ENCODE measurements at regions not wholly inside any gene's neighbourhood (a gene's known extent, or its start where the extent isn't known, plus 50 kb on each side); places are given as distances from the start of the nearest gene placed in this dataset.

DNA sequence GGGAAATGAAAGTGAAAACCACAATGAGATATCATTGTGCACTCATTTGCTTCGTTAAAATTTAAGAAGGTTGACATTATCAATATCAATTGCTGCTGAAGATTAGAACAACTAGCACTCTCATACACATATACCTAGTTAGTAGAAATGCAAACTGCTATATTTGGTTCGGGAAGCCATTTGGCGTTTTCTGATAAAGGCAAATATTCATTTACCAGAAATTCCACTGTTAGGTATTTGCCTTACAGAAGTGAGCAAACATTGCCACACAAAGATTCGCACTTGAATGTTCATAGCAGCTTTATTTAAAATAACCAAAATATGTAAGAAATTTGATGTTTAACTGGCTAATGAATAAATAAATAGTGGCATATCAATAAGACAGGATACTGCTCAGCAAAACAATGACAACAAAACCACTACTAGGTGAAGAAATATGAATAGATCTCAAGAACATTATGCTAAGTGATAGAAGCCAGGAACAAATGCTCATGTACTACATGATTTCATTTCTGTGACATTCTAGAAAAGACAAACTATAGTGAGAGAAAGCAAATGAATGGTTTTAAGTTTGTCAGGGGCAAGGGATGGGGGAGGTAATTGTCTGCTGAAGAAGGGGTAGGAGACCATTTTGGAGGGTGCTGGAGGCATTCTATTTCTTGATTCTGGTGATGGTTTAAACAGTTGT, 387.8 kb downstream of the PTH2R start:
- H3K79me2 ChIP-seq (ENCODE audit: insufficient read depth, low read length), result no peaks in the 10 kb centered on the region
- H3K9me3 Mint-ChIP-seq, result no peaks in the 10 kb centered on the region
- H3K4me3 Mint-ChIP-seq, result no peak overlapping the region

More for the DNA sequence above, 387.8 kb downstream of the PTH2R start:
- H3K56ac ChIP-seq (ENCODE audit: insufficient read length, low read depth, low read length), result no peak overlapping the region
- no peak overlapping the region for H3K18ac ChIP-seq (ENCODE audit: insufficient read length, low read depth, low read length)
- H4K91ac ChIP-seq (ENCODE audit: insufficient read length, low read depth, low read length), result no peak overlapping the region
- H2AK5ac ChIP-seq (ENCODE audit: insufficient read length, low read length), result no peak overlapping the region
- H2AFZ ChIP-seq (ENCODE audit: low read length), result no peak overlapping the region
- H3K23ac ChIP-seq (ENCODE audit: insufficient read length, low read depth, low read length), result no peak overlapping the region
- Mint-ChIP-seq H3K4me1 (peaks cover 3 to 4% of the 10 kb centered on the region in 2 experiments), H3K27me3 (ENCODE audit: low read depth) (no peaks in the 10 kb centered on the region), H3K36me3 (ENCODE audit: insufficient read depth in 1 of 3, low read depth in 3 of 3) (no peaks in the 10 kb centered on the region), H3K27ac (no peak overlapping the region)
- no peak overlapping the region for H2BK5ac ChIP-seq (ENCODE audit: insufficient read length, low read length)
- no peak overlapping the region for H4K5ac ChIP-seq (ENCODE audit: insufficient read length, low read depth, low read length)
- peaks cover 3% of the 10 kb centered on the region; the same call in 1 of the 2 replicates for H3K4me1 ChIP-seq (ENCODE audit: insufficient read depth, low read length)
- no peaks in the 10 kb centered on the region for H3K23me2 ChIP-seq (ENCODE audit: insufficient read length, low read depth, low read length, poor library complexity, severe bottlenecking)
- no peak overlapping the region for H3K9ac ChIP-seq (ENCODE audit: extremely low read depth, insufficient read length, low read length)
- H3T11ph ChIP-seq (ENCODE audit: low read length), result no peak overlapping the region
- H2BK12ac ChIP-seq (ENCODE audit: insufficient read length, low read depth, low read length), result no peak overlapping the region
- H3K9me3 ChIP-seq (ENCODE audit: control insufficient read depth, low read depth, low read length), result no peaks in the 10 kb centered on the region
- no peaks in the 10 kb centered on the region for H3K79me1 ChIP-seq (ENCODE audit: insufficient read depth, low read depth, low read length, poor library complexity, severe bottlenecking)
- no peak overlapping the region for H3K14ac ChIP-seq (ENCODE audit: insufficient read depth, low read length)
- no peak overlapping the region for H2BK120ac ChIP-seq (ENCODE audit: low read depth, low read length, poor library complexity, severe bottlenecking)
- no CpG with 5 or more reads among the region's 4 CpGs for WGBS (ENCODE audit: extremely low coverage, insufficient read length, low lambda C conversion rate)
- no peaks in the 10 kb centered on the region for H4K20me1 ChIP-seq (ENCODE audit: control insufficient read depth, insufficient read depth, insufficient read length)
- TF ChIP-seq, protein P1, sequence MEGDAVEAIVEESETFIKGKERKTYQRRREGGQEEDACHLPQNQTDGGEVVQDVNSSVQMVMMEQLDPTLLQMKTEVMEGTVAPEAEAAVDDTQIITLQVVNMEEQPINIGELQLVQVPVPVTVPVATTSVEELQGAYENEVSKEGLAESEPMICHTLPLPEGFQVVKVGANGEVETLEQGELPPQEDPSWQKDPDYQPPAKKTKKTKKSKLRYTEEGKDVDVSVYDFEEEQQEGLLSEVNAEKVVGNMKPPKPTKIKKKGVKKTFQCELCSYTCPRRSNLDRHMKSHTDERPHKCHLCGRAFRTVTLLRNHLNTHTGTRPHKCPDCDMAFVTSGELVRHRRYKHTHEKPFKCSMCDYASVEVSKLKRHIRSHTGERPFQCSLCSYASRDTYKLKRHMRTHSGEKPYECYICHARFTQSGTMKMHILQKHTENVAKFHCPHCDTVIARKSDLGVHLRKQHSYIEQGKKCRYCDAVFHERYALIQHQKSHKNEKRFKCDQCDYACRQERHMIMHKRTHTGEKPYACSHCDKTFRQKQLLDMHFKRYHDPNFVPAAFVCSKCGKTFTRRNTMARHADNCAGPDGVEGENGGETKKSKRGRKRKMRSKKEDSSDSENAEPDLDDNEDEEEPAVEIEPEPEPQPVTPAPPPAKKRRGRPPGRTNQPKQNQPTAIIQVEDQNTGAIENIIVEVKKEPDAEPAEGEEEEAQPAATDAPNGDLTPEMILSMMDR (conservative IDR thresholded peaks at IDR 0.05), result no peak
- no peak overlapping the region for H3K27ac ChIP-seq (ENCODE audit: insufficient read length, low read depth, low read length)
- H2BK20ac ChIP-seq (ENCODE audit: low read depth, low read length, poor library complexity, severe bottlenecking), result no peak overlapping the region
- H3K27me3 ChIP-seq (ENCODE audit: insufficient read depth, low read length), result no peaks in the 10 kb centered on the region
- no peak overlapping the region for H3K4me2 ChIP-seq (ENCODE audit: insufficient read depth, insufficient read length, low read length)
- H3K4ac ChIP-seq (ENCODE audit: low read depth, low read length), result no peak overlapping the region
- H4K8ac ChIP-seq (replicated peaks; ENCODE audit: insufficient read length, low read depth, low read length), result no peak overlapping the region
- no peak for DNase-seq
- no peak overlapping the region for H2BK15ac ChIP-seq (ENCODE audit: low read depth, low read length)

All from H9 (cell line).